ENCODE measurements at regions not wholly inside any gene's neighbourhood (a gene's known extent, or its start where the extent isn't known, plus 50 kb on each side); places are given as distances from the start of the nearest gene placed in this dataset.
"Not testable (repeated sequence)": the region's sequence is repeated elsewhere in the genome, so short reads cannot be mapped to it uniquely, and the experiment has no call there.

DNA sequence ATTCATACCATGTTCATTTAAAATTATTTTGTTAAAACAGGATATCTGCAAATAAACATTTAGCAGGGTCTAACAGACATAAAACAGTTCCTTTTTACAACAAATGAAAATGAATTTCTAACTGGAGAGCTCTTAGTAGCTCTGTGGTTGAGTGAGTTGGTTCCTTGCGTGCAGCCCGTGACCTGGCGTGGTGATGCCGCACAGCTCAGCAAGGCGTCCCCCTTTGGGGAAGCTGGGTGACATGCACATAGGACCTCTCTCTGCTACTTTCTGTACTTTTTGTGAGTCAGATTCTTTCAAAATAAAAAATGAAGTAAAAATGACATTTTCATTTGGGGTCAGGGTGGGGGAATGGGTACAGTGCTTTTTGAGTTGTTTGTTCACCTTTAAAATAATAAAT, 75.9 kb downstream of the NPIPB11 start:
- DNase-seq (ENCODE audit: low read depth in 1 of 2, low spot score in 1 of 2) = not testable (repeated sequence)

DNA sequence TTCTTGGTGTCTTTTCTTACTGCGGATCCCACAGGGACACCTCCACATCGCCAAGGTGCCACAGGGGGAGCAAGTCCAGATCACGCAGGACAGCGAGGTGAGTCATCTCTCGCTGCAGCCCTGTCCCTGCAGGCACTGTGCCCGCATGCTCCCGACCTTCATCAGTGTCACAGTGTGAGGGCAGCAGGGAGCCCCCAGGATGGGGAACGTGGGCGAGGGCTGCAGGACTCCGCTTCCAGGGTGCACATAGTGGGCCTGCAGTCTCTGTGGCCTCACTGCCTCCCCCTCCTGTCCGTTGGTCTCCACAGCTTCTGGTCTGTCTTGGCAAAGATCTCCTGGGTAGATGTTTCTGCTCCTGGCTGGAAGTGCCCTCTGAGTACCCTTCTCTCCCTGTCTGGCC, 78.0 kb downstream of the NPIPB11 start:
- not testable (repeated sequence) for DNase-seq (ENCODE audit: low read depth in 1 of 2, low spot score in 1 of 2)

DNA sequence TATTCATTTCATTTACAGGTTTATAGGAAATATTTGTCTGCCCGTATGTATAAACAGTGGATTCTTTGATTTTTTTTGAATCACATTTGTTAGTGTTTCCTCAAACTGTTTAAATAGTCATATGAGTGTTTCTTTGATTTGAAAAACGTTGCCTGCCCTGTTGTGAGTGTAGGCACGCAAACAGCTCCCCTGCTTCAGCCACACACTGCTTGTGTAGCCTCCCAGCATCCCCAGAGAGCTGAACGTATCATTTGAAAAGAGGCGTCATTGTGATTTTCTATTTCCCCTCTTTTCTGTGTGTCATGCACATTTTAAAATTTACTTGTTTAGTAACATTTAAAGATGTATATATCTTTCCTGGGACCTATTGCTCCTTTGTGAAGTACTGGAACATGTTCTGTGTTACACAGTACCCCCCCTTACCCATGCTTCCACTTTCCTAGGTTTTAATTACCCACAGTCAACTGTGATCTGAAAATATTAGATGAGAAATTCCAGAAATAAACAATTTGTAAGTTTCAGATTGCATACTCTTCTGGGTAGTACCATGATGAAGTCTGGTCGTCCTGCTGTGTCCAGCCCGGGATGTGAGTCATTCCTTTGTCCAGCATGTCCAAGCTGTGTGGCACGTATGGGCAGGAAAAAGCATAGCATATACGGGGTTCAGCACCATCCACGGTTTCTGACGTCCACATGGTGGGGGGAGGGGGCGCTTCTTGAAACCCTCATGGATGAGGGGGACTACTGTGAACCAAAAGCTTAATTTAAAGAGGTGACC, 78.7 kb downstream of the NPIPB11 start:
- DNase-seq (ENCODE audit: low read depth in 1 of 2, low spot score in 1 of 2) = not testable (repeated sequence)

DNA sequence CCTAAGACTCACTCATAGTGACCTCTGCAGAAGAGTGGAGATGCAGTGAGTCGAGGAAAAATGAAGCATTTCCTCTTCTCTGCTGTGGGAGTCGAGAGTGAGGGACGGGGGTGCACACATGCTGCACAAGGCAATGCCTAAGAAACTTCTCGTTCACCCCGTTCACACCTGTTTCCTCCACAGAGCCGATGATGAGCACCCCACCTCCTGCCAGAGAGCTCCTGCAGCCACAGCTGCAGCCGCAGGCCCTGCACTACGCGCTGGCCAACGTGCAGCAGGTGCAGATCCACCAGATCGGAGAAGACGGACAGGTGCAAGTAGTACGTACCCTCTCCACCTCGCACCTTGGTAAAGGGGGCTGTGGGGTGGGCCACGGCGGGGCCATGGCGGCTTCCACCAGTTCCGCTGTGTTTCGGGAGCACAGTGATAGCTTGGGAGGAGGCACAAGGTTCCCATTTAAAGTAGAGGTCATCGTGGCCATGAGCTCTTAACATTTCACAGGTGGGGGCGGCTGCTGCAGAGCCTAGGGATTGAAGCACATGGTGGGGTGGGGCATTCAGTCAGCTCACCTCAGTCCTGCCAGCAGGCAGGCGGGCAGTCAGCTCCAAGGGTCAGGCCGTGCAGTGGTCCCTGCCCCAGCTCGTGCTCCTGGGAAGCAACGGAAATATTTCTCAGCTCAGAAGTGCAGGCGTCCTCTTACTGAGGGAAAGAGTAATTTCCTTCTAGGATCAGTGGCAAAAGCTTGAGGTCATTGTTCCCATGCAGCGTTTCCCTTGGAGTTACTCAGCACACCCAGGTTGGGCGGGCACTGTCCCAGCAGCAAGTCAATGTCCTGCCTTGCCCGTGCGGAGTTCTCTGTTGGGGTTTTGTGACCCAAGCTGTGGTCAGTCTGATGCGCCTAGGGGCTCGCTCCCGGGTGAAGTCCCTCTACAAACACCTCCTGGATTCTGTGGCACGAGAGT, 80.1 kb downstream of the NPIPB11 start:
- DNase-seq (ENCODE audit: low read depth in 1 of 2, low spot score in 1 of 2) = not testable (repeated sequence)

DNA sequence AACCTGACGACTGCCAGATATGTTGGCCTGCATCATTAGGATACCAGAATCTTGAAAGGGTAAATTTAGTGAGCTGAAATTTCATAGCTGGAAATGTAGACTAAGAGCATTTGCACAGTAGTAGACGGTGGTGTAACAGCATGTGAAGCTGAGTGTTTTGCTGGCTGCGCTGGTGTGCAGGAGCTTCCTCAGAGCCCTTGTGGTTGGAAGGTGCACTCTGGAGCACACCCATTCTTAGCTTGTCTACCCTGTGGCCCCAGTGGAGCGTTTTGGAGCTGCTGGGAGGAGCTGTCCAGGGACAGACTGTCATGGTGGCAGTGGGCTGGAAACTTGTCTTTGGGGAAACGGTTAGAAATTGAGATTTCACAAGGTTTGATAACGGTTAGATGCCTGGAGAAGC, 82.8 kb downstream of the NPIPB11 start:
- not testable (repeated sequence) for DNase-seq (ENCODE audit: low read depth in 1 of 2, low spot score in 1 of 2)

DNA sequence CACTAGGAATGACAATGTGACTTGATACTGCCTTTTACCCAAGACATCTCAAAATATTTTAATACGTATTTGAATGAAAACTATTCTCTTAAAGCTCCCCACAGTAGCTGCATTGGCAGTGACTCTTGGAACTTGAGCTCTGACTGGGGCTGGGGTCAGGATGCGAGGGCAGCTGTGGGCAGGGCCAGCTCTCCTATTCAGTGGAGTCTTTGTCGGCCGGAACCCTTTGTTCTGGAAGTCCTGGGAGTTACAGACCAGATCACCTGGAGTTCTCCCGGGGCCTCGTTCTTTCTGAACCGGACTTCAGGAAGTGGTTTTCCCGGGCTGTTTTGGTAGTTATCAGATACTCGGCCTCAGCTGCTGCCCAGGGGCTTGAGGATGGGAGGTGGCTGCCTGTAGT, 84.9 kb downstream of the NPIPB11 start:
- no peak for DNase-seq (ENCODE audit: low read depth in 1 of 2, low spot score in 1 of 2)

DNA sequence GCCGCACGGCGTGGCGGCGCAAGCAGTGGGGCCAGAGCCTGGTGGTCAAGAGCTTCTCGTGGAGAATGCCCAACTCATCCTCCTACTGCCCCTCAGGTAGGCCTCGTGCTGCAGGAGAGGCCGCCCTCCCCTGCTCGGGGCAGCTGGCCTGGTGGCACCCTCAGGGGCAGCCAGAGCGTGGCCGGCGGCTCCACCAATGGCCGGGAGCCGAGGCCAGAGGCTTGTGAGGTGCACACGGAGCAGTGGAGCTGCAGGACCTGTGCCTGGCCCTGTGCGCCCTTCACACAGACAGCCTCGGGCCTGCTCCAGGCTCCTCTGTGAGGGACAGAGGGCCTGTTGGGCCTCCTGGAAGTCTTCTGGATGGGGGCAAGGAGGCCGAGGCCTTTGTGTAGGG, 85.5 kb downstream of the NPIPB11 start:
- no peak for DNase-seq (ENCODE audit: low read depth in 1 of 2, low spot score in 1 of 2)

DNA sequence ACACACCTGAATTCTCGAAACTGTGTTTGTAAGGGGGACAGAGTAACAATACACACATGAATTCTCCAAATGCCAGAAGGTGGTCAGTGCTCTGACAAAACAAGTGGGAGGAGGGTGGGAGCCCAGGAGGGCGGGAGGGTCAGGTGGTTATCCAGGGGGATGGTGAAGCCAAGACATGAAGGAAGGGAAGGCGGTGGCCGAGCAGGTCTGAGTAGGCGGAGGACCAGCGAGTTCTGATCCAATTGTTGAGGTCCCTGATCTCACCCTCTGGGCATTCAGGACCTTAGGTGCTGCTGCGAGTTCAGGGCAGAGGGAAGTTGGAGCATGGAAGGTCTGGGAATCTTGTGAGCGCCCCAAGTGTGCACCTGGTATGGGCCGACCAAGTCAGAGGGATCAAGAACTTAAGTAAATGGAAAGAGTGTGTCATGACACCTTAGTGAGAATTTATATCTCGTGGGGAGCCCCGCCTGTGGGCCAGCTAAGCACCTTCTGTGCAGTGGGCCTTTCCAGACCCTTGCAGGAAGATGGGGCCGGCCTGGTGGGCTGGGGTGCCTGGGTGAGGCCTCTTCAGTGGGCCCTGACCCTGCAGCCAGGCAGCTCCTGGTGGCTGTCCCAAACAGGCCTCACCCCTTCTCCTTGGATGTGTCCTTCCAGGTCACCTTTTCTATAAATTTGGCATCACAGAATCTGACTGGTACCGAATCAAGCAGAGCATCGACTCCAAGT, 86.1 kb downstream of the NPIPB11 start:
- DNase-seq (ENCODE audit: low read depth in 1 of 2, low spot score in 1 of 2) = no peak

DNA sequence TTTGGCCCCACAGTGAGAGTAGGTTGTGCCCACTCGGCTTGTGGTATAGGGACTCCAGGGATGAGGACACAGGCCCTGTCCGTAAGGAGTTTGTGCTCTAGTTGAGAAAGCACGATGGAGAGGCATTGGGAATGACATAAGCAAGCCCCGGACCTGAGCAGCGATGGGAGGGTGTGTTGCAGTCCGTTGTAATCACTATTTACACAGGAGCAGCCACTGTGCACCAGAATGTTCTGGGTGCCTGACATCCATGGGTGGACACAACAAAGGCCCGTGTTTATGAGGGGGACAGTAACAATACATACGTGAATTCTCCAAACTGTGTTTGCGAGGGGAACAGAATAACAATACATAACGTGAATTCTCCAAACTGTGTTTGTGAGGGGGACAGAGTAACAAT, 86.8 kb downstream of the NPIPB11 start:
- DNase-seq (ENCODE audit: low read depth in 1 of 2, low spot score in 1 of 2) = no peak

DNA sequence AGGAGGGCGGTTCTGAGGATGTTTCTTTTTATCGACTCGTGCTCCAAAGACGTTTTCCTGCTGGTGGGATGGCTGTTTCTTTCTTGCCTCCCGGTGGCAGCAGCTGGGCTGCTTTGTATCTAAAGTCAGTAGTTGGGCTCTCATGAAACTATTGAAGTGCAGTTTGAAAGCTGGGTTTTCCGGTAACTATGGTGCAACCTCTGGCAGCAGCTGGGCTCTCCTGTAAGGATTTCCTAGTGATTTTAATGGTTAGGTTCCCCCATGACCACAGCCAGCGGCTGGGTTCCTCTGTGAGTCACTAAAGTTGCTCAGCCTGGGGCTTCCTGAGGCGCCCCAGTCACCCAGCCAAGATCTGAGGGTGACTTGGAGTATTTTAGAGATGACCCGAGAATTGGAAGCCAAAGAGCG, 87.9 kb downstream of the NPIPB11 start:
- not testable (repeated sequence) for DNase-seq (ENCODE audit: low read depth in 1 of 2, low spot score in 1 of 2)

DNA sequence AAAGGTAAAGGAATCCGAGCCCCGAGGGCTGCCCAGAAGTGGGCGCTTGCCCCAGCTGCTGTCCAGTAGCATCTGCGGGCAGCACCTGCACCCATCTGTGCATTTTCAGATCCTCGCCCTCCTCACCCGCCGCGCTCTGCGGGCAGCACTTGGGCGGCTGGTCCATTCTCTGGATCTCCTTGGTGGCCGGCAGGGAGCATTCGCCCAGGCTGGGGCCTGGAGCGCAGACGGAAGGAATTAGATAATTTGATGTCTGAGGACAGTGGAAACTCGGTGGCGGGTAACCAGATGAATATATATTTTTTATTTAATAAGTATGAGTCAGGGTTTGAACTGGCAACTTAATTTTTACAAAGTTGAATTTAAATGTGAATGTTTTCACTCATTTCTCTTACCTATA, 88.5 kb downstream of the NPIPB11 start:
- DNase-seq (ENCODE audit: low read depth in 1 of 2, low spot score in 1 of 2) = no peak

DNA sequence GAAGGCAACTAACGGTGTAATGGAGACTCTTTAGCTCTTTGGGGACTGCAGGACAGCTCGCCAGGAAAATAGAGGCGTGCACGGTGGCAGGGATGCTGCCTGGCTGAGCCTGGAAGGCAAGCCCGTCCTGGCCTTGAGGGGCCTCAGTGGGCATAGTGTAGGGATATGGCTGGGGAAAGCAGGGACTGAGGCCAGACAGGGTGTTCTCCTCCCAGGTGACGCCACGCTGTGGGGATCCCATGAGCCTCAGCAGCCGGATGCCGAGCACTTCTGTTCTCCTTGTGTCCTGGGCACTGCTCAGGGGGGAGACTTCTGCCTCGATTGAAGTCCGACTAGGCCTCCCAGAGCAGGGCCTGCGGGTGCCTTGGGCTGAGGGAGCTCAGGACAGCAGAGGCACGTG, 89.2 kb downstream of the NPIPB11 start:
- no peak for DNase-seq (ENCODE audit: low read depth in 1 of 2, low spot score in 1 of 2)

DNA sequence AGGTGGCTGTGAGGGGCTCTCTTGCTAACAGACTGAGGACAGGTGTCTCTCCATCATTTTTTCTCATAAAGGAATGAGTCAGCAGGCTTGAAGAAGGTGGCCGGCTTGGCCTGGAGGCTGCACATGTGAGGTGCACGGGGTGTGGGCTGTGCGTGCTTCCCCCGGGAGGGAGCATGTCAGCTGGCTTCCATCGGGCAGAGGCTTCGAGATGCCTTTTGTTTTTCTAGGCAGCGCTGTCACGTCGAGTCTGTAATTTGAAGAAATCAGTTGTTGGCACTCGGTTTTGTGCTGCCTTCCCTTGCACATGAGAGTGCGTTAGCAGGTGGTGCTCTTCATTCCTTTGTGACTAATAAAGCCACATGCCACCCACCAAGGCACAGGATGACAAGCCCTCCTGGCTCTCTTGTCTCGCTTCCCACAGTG, 89.7 kb downstream of the NPIPB11 start:
- DNase-seq (ENCODE audit: low read depth in 1 of 2, low spot score in 1 of 2) = no peak

DNA sequence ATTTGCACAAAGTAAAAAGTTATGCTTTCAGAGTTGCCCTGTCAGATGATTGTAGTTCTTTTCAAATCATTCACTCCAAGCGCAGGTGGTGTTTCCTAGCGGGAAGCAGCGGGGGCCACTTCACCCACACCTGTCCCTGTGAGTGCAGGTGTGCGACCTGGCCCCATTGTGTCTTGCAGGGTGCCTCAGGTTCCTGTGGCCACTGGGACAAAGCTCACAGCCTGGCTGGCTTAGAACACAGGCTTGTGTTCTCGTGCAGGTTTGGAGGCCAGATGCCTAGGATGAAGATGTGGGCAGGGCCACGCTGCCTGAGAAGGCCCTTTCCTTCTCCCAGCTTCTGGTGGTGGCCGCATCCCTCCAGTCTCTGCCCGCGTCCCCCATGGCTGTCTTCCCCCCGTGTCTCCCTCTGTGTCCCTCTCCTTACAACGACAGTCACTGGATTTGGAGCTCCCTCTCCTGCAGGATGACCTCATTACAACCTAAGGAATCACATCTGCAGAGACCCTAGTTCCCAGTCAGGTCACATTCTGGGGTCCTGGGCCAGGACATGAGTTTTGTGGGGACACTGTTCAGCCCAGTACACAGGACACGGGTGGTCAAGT, 90.5 kb downstream of the NPIPB11 start:
- no peak for DNase-seq (ENCODE audit: low read depth in 1 of 2, low spot score in 1 of 2)

DNA sequence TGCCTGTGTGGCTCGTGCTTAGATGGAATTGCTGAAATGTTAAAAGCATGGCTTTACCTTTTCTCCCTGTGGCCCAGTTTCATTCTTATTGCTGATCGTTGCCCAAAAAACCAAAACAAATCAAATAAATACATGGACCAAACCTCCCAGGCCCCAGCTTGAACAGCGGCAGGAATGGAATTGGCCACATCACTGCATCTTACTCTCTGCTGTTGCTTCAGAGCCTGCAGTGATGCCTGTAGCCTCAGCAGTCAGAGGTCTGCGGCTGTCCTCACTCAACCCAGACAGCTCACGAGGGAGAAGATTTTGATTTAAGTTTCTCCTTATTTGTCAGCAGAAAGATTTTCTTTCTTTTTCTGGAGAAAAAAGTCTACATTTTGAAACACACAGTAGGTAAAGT, 91.5 kb downstream of the NPIPB11 start:
- no peak for DNase-seq (ENCODE audit: low read depth in 1 of 2, low spot score in 1 of 2)

DNA sequence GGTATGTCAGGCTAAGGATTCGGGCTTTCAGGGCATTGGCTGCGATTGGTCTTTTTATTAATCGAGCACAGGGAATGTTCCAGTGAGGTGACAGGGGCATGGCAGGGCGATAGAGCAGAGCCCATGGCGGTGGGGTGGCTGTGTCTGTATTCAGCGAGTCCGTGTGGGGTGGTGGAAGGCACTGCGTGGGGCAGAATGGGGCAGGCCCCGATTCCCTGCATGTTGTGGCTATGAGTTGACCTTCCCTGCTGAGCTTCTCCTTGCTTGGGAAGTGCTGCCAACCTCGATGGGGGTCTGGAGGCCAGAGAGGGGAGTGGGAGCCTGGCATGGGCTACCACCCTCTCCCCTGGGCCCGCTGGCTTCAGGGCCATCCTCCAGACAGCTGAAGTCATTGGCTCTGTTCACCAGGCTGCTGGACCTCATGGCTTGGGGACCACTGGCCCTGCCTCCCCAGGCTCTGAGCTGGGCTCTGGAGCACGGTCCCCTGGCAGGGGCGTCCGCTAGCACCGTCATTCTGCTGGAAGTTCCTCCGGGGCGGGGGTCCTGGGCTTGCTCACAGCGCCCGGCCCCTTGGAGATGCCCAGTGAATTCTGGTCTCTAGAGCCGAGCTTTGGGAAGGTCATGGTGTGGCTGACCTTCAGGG, 92.1 kb downstream of the NPIPB11 start:
- DNase-seq (ENCODE audit: low read depth in 1 of 2, low spot score in 1 of 2) = no peak

DNA sequence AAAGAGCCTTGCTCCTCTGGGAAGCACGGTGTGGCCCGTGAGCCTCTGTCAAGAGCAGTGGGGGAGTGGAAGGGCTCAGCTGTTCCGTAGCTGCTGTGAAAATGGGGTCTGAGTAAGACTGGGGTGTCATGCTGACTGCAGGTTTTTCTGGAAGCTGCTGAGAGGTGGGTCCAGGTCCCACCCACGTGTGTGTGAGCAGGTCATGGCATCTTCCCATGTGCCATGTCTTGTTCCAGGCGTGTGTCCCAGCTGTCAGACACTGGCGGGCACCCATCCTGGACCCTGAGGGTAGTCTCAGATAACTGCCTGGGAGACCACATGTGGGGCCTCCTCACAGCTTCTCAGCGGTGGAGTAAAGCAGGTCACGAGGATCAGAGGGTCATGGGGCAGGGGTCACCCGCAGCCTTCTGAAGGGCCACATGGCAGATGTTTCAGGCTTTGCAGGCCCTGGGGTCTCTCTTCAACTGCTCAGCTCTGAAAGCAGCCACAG, 92.9 kb downstream of the NPIPB11 start:
- DNase-seq (ENCODE audit: low read depth in 1 of 2, low spot score in 1 of 2) = no peak

DNA sequence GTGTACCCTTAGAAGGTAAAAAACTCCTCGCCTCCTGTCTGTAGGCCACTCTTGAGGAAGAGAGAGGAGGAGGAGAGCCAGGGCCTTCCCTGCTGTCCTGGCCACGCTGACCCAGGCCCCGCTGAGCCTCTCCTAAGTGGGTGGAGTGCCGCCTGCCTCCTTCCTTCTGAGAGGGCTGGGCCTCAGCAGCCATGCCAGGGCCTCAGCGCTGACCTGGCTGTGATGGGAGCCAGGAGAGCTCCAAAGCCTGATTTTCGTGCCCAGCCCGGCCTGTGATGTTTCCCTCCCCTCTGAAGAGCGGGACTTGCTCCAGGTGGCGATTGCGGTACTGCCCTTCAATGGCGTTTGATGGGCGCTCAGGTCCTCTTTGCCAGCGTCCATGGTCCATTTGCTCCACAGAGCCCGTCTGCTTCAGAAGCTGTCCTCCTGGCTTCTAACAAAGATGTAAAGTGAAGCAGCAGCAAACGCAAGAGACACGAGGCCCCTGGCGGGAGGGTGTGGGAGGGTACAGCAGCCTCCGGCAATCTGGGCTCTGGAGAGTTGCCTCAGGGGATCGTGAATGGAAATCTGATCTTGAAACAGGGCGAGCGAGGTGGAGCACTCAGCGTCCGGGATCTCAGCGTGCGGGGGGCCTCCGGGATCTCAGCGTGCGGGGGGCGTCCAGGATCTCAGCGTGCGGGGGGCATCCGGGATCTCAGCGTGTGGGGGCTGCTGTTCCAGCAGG, 93.5 kb downstream of the NPIPB11 start:
- no peak for DNase-seq (ENCODE audit: low read depth in 1 of 2, low spot score in 1 of 2)

DNA sequence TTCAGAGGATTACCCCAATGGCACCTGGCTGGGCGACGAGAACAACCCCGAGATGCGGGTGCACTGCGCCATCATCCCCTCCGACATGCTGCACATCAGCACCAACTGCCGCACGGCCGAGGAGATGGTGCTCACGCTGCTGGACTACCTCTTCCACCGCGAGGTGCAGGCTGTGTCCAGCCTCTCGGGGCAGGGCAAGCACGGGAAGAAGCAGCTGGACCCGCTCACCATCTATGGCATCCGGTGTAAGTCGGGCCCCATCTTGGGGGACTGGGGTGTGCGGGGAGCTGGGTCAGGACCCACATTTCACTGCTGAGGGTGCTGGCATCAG, 94.2 kb downstream of the NPIPB11 start:
- DNase-seq (ENCODE audit: low read depth in 1 of 2, low spot score in 1 of 2) = not testable (repeated sequence)

All from stimulated activated CD4-positive, alpha-beta T cell treated with anti-CD3 and anti-CD28 coated beads, Interleukin-15, amount 100 ng/mL, for 1 hour (primary cell).